Neural progenitor cell (in vitro differentiated cells): ENCODE measurements at regions not wholly inside any gene's neighbourhood (a gene's known extent, or its start where the extent isn't known, plus 50 kb on each side); places are given as distances from the start of the nearest gene placed in this dataset.
A peak's percentile ranks its signal among the peaks of the same experiment; 100 is the strongest.

Experiments
- DNase-seq: peaks from one replicate; pipeline ENCODE4 v3.0.0-alpha.2; 2016; ENCODE audit warnings: low spot score
- H2AFZ ChIP-seq: fragments of 200-600 bp; sonication (generic); replicated peaks from 2 replicates; pipeline ENCODE4 v1.6.1; 2016; ENCODE audit warnings: antibody characterized with exemption
- H3F3A ChIP-seq: fragments of 200-600 bp; sonication (generic); 2 replicates; pipeline ENCODE4 v1.6.1; 2016; ENCODE audit warnings: antibody characterized with exemption, low read depth
- H3K27ac ChIP-seq: fragments of 200-600 bp; sonication (generic); 2 replicates; pipeline ENCODE4 v1.5.1; 2016; ENCODE audit warnings: mild to moderate bottlenecking
- H3K27me3 ChIP-seq: fragments of 200-600 bp; sonication (generic); 2 replicates; pipeline ENCODE4 v1.6.1; 2016; ENCODE audit warnings: mild to moderate bottlenecking, moderate library complexity
- H3K36me3 ChIP-seq: fragments of 200-600 bp; sonication (generic); 2 replicates; pipeline ENCODE4 v1.5.1; 2016
- H3K4me1 ChIP-seq: fragments of 200-600 bp; sonication (generic); 2 replicates; pipeline ENCODE4 v1.6.1; 2016; ENCODE audit warnings: mixed run types
- H3K4me2 ChIP-seq: fragments of 200-600 bp; sonication (generic); 2 replicates; pipeline ENCODE4 v1.6.1; 2016
- H3K4me3 ChIP-seq: fragments of 200-600 bp; sonication (generic); 2 replicates; pipeline ENCODE4 v1.5.1; 2016
- H3K79me2 ChIP-seq: fragments of 200-600 bp; sonication (generic); 2 replicates; pipeline ENCODE4 v1.6.1; 2016; ENCODE audit warnings: low read depth
- H3K9ac ChIP-seq: fragments of 200-600 bp; sonication (generic); 2 replicates; pipeline ENCODE4 v1.6.1; 2016
- H3K9me3 ChIP-seq: fragments of 200-600 bp; sonication (generic); 2 replicates; pipeline ENCODE4 v1.5.1; 2016; ENCODE audit warnings: low read depth
- H4K20me1 ChIP-seq: fragments of 200-600 bp; sonication (generic); 2 replicates; pipeline ENCODE4 v1.6.1; 2016; ENCODE audit warnings: low read depth
- H3K27ac Mint-ChIP-seq: 3 replicates; pipeline ENCODE4 v1.8.0; 2021; ENCODE audit warnings: mixed read lengths
- H3K27me3 Mint-ChIP-seq: 2 replicates; pipeline ENCODE4 v1.8.0; 2022; ENCODE audit warnings: low read depth, mild to moderate bottlenecking, inconsistent platforms, moderate library complexity, mixed read lengths; ENCODE audit not compliant: insufficient read depth
- H3K36me3 Mint-ChIP-seq: 3 replicates; pipeline ENCODE4 v1.8.0; 2021; ENCODE audit warnings: mixed read lengths
- H3K4me1 Mint-ChIP-seq: 3 replicates; pipeline ENCODE4 v1.8.0; 2021; ENCODE audit warnings: mixed read lengths
- H3K4me3 Mint-ChIP-seq: 3 replicates; pipeline ENCODE4 v1.8.0; 2021; ENCODE audit warnings: mild to moderate bottlenecking, moderate library complexity, mixed read lengths
- H3K9me3 Mint-ChIP-seq: 3 replicates; pipeline ENCODE4 v1.8.0; 2020; ENCODE audit warnings: mixed read lengths
- EZH2 ChIP-seq: fragments of 200-600 bp; sonication (generic); IDR thresholded peaks from 2 replicates; pipeline ENCODE4 v1.6.1; 2017; ENCODE audit warnings: antibody characterized with exemption, mild to moderate bottlenecking, moderate library complexity
- EZH2phosphoT487 ChIP-seq: fragments of 200-600 bp; sonication (generic); IDR thresholded peaks from 2 replicates; pipeline ENCODE4 v1.6.1; 2017; ENCODE audit warnings: antibody characterized with exemption
- TF ChIP-seq, protein P1 (sequence below): fragments of 200-600 bp; sonication (generic); IDR thresholded peaks from 2 replicates; pipeline ENCODE4 v1.5.1; 2017; ENCODE audit warnings: antibody characterized with exemption, mild to moderate bottlenecking

- H3F3A ChIP-seq = peaks cover 3% of the 10 kb centered on the region
- no peaks in the 10 kb centered on the region for H4K20me1 ChIP-seq
- peak; percentile 80 for DNase-seq
- no peaks in the 10 kb centered on the region for H3K36me3 ChIP-seq
- peak overlapping the region; percentile 62 for H3K4me3 ChIP-seq
- no peaks in the 10 kb centered on the region for H3K9me3 Mint-ChIP-seq
- no peak overlapping the region for H3K27ac Mint-ChIP-seq
- peak overlapping the region; percentile 95 for H3K4me2 ChIP-seq
- H2AFZ ChIP-seq = peak overlapping the region; percentile 96
- H3K36me3 Mint-ChIP-seq = no peaks in the 10 kb centered on the region
- H3K27ac ChIP-seq = no peak overlapping the region
- no peaks in the 10 kb centered on the region for H3K79me2 ChIP-seq
- H3K27me3 ChIP-seq = peaks cover 65% of the 10 kb centered on the region
- peaks cover 20% of the 10 kb centered on the region for H3K27me3 Mint-ChIP-seq
- peaks cover 6% of the 10 kb centered on the region for H3K4me1 ChIP-seq
- peaks cover 10% of the 10 kb centered on the region for H3K4me1 Mint-ChIP-seq
- H3K9ac ChIP-seq = no peak overlapping the region
- peak; percentile 69 for TF ChIP-seq EZH2
- TF ChIP-seq, protein P1, sequence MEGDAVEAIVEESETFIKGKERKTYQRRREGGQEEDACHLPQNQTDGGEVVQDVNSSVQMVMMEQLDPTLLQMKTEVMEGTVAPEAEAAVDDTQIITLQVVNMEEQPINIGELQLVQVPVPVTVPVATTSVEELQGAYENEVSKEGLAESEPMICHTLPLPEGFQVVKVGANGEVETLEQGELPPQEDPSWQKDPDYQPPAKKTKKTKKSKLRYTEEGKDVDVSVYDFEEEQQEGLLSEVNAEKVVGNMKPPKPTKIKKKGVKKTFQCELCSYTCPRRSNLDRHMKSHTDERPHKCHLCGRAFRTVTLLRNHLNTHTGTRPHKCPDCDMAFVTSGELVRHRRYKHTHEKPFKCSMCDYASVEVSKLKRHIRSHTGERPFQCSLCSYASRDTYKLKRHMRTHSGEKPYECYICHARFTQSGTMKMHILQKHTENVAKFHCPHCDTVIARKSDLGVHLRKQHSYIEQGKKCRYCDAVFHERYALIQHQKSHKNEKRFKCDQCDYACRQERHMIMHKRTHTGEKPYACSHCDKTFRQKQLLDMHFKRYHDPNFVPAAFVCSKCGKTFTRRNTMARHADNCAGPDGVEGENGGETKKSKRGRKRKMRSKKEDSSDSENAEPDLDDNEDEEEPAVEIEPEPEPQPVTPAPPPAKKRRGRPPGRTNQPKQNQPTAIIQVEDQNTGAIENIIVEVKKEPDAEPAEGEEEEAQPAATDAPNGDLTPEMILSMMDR = no peak
- no peak for TF ChIP-seq EZH2phosphoT487
- peak overlapping the region; percentile 86 for H3K4me3 Mint-ChIP-seq
- no peaks in the 10 kb centered on the region for H3K9me3 ChIP-seq
These were observed 125.3 kb upstream of the PRMT8 start for GRCh38 chr12:3365463-3366411.

DNA sequence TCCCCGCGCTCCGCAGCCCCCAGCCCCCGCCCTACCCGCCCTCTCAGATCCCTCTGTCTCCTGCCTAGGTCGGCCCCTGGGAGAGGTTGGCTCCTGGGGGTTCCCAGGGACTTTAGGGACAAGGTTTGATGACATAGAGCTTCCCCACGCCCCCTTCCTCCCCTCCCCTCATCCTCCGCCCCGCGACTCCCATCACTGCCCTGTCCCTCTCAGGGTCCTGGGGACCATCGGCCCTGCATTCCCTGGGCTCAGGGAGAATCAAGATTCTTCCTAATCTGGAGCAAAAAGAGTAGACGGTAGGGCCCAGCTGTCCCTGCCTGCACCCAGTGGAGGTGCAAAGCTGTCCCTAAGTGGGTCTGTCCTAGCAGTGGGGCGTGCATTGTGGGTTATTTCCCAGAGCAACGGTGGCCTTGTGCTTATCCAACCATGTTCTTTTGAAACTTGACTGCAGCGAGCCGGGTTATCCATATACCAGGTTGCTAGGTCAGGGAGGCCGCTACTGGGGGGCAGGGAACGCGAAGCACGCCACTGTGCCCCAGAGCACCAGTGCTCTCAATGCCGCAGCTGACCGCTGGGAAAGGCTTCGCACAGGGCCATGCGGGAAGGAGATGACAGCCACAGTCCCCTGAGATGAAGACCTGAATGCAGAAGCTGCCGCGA, 124.4 kb upstream of the PRMT8 start:
- no peak overlapping the region for H3K27ac Mint-ChIP-seq
- H3F3A ChIP-seq = peaks cover 3% of the 10 kb centered on the region
- peak overlapping the region; percentile 95 for H3K4me2 ChIP-seq
- no peak for DNase-seq
- H3K4me3 Mint-ChIP-seq = no peak overlapping the region
- H3K27ac ChIP-seq = no peak overlapping the region
- H3K27me3 ChIP-seq = peaks cover 68% of the 10 kb centered on the region
- peaks cover 10% of the 10 kb centered on the region for H3K4me1 Mint-ChIP-seq
- TF ChIP-seq, protein P1 = no peak
- TF ChIP-seq EZH2 = peak; percentile 38
- H4K20me1 ChIP-seq = no peaks in the 10 kb centered on the region
- peak overlapping the region; percentile 96 for H2AFZ ChIP-seq
- no peaks in the 10 kb centered on the region for H3K9me3 ChIP-seq
- peaks cover 6% of the 10 kb centered on the region for H3K4me1 ChIP-seq
- H3K9ac ChIP-seq = no peak overlapping the region
- H3K79me2 ChIP-seq = no peaks in the 10 kb centered on the region
- no peaks in the 10 kb centered on the region for H3K36me3 Mint-ChIP-seq
- H3K27me3 Mint-ChIP-seq = peaks cover 19% of the 10 kb centered on the region
- H3K9me3 Mint-ChIP-seq = no peaks in the 10 kb centered on the region
- H3K4me3 ChIP-seq = peak overlapping the region; percentile 62
- no peaks in the 10 kb centered on the region for H3K36me3 ChIP-seq

GRCh38 chr12:3367750-3368444, 123.1 kb upstream of the PRMT8 start:
- no peak for TF ChIP-seq EZH2phosphoT487
- TF ChIP-seq, protein P1 = no peak
- no peak for TF ChIP-seq EZH2
- H3K4me1 Mint-ChIP-seq = peaks cover 10% of the 10 kb centered on the region
- Histone ChIP-seq H3K4me2 (no peak overlapping the region), H2AFZ (no peak overlapping the region), H3K36me3 (no peaks in the 10 kb centered on the region), H3K9me3 (no peaks in the 10 kb centered on the region), H3K4me3 (no peak overlapping the region), H4K20me1 (no peaks in the 10 kb centered on the region), H3K27me3 (peaks cover 75% of the 10 kb centered on the region), H3K79me2 (no peaks in the 10 kb centered on the region), H3F3A (peaks cover 3% of the 10 kb centered on the region), H3K4me1 (peaks cover 6% of the 10 kb centered on the region), H3K9ac (no peak overlapping the region), H3K27ac (no peak overlapping the region)
- H3K9me3 Mint-ChIP-seq = no peaks in the 10 kb centered on the region
- no peak overlapping the region for H3K4me3 Mint-ChIP-seq
- DNase-seq = no peak
- peaks cover 15% of the 10 kb centered on the region for H3K27me3 Mint-ChIP-seq
- H3K27ac Mint-ChIP-seq = no peak overlapping the region
- H3K36me3 Mint-ChIP-seq = no peaks in the 10 kb centered on the region
